ENCODE measurements at regions not wholly inside any gene's neighbourhood (a gene's known extent, or its start where the extent isn't known, plus 50 kb on each side); places are given as distances from the start of the nearest gene placed in this dataset.

- no peak for TF ChIP-seq PHF8 (IDR thresholded peaks at IDR 0.05; ENCODE audit: borderline replicate concordance, low read depth)
- no peak for TF ChIP-seq KDM5A (IDR thresholded peaks at IDR 0.05)
- no peak for TF ChIP-seq HOXA7 (CRISPR knock-in tag; IDR thresholded peaks at IDR 0.05)
- no peak for TF ChIP-seq NR3C1 (IDR thresholded peaks at IDR 0.05)
- no peak for TF ChIP-seq POLR2A (IDR thresholded peaks at IDR 0.05; ENCODE audit: low read length)
- no peak for TF ChIP-seq ZSCAN20 (CRISPR knock-in tag; IDR thresholded peaks at IDR 0.05)
- TF ChIP-seq HEYL (CRISPR knock-in tag; IDR thresholded peaks at IDR 0.05): no peak
- TF ChIP-seq NPAS2 (CRISPR knock-in tag; IDR thresholded peaks at IDR 0.05; ENCODE audit: borderline replicate concordance): no peak
- no peak for TF ChIP-seq E2F6 (IDR thresholded peaks at IDR 0.05; ENCODE audit: borderline replicate concordance, low read depth)
- no peak for TF ChIP-seq HES2 (IDR thresholded peaks at IDR 0.05)
- no peak for TF ChIP-seq BCL3 (IDR thresholded peaks at IDR 0.05)
- no peak for TF ChIP-seq REST (IDR thresholded peaks at IDR 0.05)
- no peak for TF ChIP-seq MYC (IDR thresholded peaks at IDR 0.05; ENCODE audit: borderline replicate concordance, low read length)
- TF ChIP-seq SMC3 (IDR thresholded peaks at IDR 0.05): no peak
- no peak for TF ChIP-seq MAFK (IDR thresholded peaks at IDR 0.05; ENCODE audit: partially characterized antibody)
- no peak for TF ChIP-seq FOSL2 (IDR thresholded peaks at IDR 0.05)
- TF ChIP-seq FOSL2 (CRISPR knock-in tag; IDR thresholded peaks at IDR 0.05): no peak
- TF ChIP-seq ZC3H11A (IDR thresholded peaks at IDR 0.05): no peak
- TF ChIP-seq GATA3 (IDR thresholded peaks at IDR 0.05; ENCODE audit: borderline replicate concordance): no peak
- no peak for TF ChIP-seq ZFP36 (IDR thresholded peaks at IDR 0.05; ENCODE audit: borderline replicate concordance, partially characterized antibody)
- FAIRE-seq: no peak
- Histone ChIP-seq H3K4me2 (no peak overlapping the region), H3K4me3 (no peak overlapping the region), H3K4me1 (no peaks in the 10 kb centered on the region), H3K9me3 (peaks cover 6% of the 10 kb centered on the region; the same call in 1 of the 3 replicates), H3K27ac (no peak overlapping the region)
- ChIA-PET POLR2A (no interaction called here), CTCF (no interaction called here)
- ATAC-seq: no peak
- 52% methylated on average over 1 of the region's 1 CpG for WGBS (ENCODE audit: missing lambda C conversion rate)
- DNase-seq (ENCODE audit: low read depth in 1 of 2, low spot score in 1 of 2): no peak
Observed at GRCh38 chr7:136309407-136309806, 332.2 kb upstream of the MTPN start.

GRCh38 chr7:136308230-136308629 is 331.1 kb upstream of the MTPN start:
- DNase-seq (ENCODE audit: low read depth in 1 of 2, low spot score in 1 of 2): no peak
- H3K4me3 ChIP-seq: no peak overlapping the region
- no peak overlapping the region for H3K27ac ChIP-seq
- no peaks in the 10 kb centered on the region for H3K4me1 ChIP-seq
- CTCF ChIA-PET: no interaction called here
- no peak overlapping the region for H3K4me2 ChIP-seq
- FAIRE-seq: no peak
- POLR2A ChIA-PET: no interaction called here
- no peak for ATAC-seq
- peaks cover 6% of the 10 kb centered on the region; the same call in 1 of the 3 replicates for H3K9me3 ChIP-seq
- no peak for TF ChIP-seq ATOH8 (CRISPR knock-in tag; IDR thresholded peaks at IDR 0.05; ENCODE audit: low read depth)
- no peak for TF ChIP-seq RFX5 (IDR thresholded peaks at IDR 0.05)
- no peak for TF ChIP-seq CEBPB (IDR thresholded peaks at IDR 0.05)
- TF ChIP-seq BCL3 (IDR thresholded peaks at IDR 0.05): no peak
- TF ChIP-seq SMC3 (IDR thresholded peaks at IDR 0.05): no peak
- TF ChIP-seq EHMT2 (IDR thresholded peaks at IDR 0.05; ENCODE audit: low read depth): no peak
- TF ChIP-seq HOXB13 (CRISPR knock-in tag; IDR thresholded peaks at IDR 0.05; ENCODE audit: low read depth): no peak
- no peak for TF ChIP-seq EP300 (IDR thresholded peaks at IDR 0.05)
- no peak for TF ChIP-seq CHD4 (IDR thresholded peaks at IDR 0.05; ENCODE audit: borderline replicate concordance)
- TF ChIP-seq E2F6 (IDR thresholded peaks at IDR 0.05; ENCODE audit: borderline replicate concordance, low read depth): no peak
- TF ChIP-seq CHD2 (IDR thresholded peaks at IDR 0.05; ENCODE audit: low read length, partially characterized antibody): no peak
- TF ChIP-seq HOXA7 (CRISPR knock-in tag; IDR thresholded peaks at IDR 0.05): no peak
- no peak for TF ChIP-seq CBX2 (IDR thresholded peaks at IDR 0.05; ENCODE audit: borderline replicate concordance, low read depth)
- no peak for TF ChIP-seq PHF8 (IDR thresholded peaks at IDR 0.05; ENCODE audit: borderline replicate concordance, low read depth)
